Osteoblast (primary cell): ENCODE measurements at regions not wholly inside any gene's neighbourhood (a gene's known extent, or its start where the extent isn't known, plus 50 kb on each side); places are given as distances from the start of the nearest gene placed in this dataset.
"Not testable (repeated sequence)": the region's sequence is repeated elsewhere in the genome, so short reads cannot be mapped to it uniquely, and the experiment has no call there.

Source experiments
- DNase-seq: peaks from one replicate; pipeline ENCODE4 v3.0.0; 2011; ENCODE audit warnings: low spot score, mixed read lengths; ENCODE audit not compliant: insufficient read length; ENCODE audit errors: missing footprints
- H2AFZ ChIP-seq: 2 replicates; pipeline ENCODE4 v1.6.0; 2011; ENCODE audit warnings: mild to moderate bottlenecking, low read length
- H3K27ac ChIP-seq: 2 replicates; pipeline ENCODE4 v1.5.1; 2011; ENCODE audit warnings: mild to moderate bottlenecking, low read depth, low read length, moderate library complexity
- H3K27me3 ChIP-seq: 2 replicates; pipeline ENCODE4 v1.6.0; 2012; ENCODE audit warnings: mild to moderate bottlenecking, control low read depth, inconsistent platforms, low read length, moderate library complexity; ENCODE audit not compliant: insufficient read depth
- H3K36me3 ChIP-seq: 2 replicates; pipeline ENCODE4 v1.5.1; 2011; ENCODE audit warnings: mild to moderate bottlenecking, low read length, control low read depth, moderate library complexity; ENCODE audit not compliant: insufficient read depth
- H3K4me1 ChIP-seq: 2 replicates; pipeline ENCODE4 v1.5.1; 2011; ENCODE audit warnings: mild to moderate bottlenecking, low read length, control low read depth, moderate library complexity; ENCODE audit not compliant: insufficient read depth
- H3K4me2 ChIP-seq: 2 replicates; pipeline ENCODE4 v1.6.0; 2011; ENCODE audit warnings: mild to moderate bottlenecking, low read length; ENCODE audit not compliant: insufficient read depth
- H3K4me3 ChIP-seq: fragments of 200-600 bp; sonication (generic); 3 replicates; pipeline ENCODE4 v1.5.1; 2012; ENCODE audit warnings: mild to moderate bottlenecking, low read length, inconsistent platforms; ENCODE audit not compliant: insufficient read depth
- H3K79me2 ChIP-seq: 2 replicates; pipeline ENCODE4 v1.6.0; 2012; ENCODE audit warnings: mild to moderate bottlenecking, low read length, control low read depth, inconsistent platforms; ENCODE audit not compliant: insufficient read depth
- H3K9me3 ChIP-seq: 2 replicates; pipeline ENCODE4 v1.5.1; 2011; ENCODE audit warnings: low read depth, low read length, control low read depth
- H4K20me1 ChIP-seq: 2 replicates; pipeline ENCODE4 v1.6.0; 2012; ENCODE audit warnings: mild to moderate bottlenecking, low read length, control low read depth; ENCODE audit not compliant: insufficient read depth
- CTCF ChIP-seq: IDR thresholded peaks from 2 replicates; pipeline ENCODE4 v1.5.1; 2011; ENCODE audit warnings: mild to moderate bottlenecking, low read depth, low read length, moderate library complexity; ENCODE audit errors: extremely low read depth

DNA sequence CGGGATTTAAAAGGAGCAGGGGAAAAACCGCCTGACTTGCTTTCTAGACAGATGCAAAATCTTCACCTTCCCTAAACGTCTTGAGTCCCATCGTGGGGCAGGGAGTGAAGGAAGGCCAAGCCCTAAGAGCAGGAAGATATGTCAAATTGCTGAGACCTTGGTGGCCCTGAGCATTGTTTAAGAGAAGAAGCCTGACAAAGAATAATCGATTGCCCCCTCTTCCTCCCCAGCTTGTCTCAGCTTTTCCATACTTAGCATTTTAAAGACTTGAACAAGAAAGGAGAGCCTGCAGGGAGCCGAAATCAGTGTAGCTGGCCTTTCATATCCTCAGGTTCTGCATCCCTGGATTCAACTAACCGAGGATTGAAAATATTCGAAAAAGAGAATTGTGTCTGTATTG is 157.6 kb upstream of the DLX2 start:
- Histone ChIP-seq H3K27ac (no peak overlapping the region), H3K9me3 (no peaks in the 10 kb centered on the region), H4K20me1 (no peaks in the 10 kb centered on the region), H3K79me2 (no peaks in the 10 kb centered on the region), H3K4me3 (no peak overlapping the region), H3K4me1 (peaks cover 9% of the 10 kb centered on the region), H3K27me3 (no peaks in the 10 kb centered on the region), H2AFZ (no peak overlapping the region), H3K36me3 (no peaks in the 10 kb centered on the region), H3K4me2 (no peak overlapping the region)
- DNase-seq = no peak
- TF ChIP-seq CTCF = no peak

GRCh38 chr2:172261292-172261691 is 158.6 kb upstream of the DLX2 start:
- Histone ChIP-seq H3K4me2 (no peak overlapping the region), H3K4me3 (no peak overlapping the region), H2AFZ (no peak overlapping the region), H3K9me3 (no peaks in the 10 kb centered on the region), H3K27ac (no peak overlapping the region), H3K27me3 (no peaks in the 10 kb centered on the region), H3K79me2 (no peaks in the 10 kb centered on the region), H3K36me3 (no peaks in the 10 kb centered on the region), H3K4me1 (peaks cover 9% of the 10 kb centered on the region), H4K20me1 (no peaks in the 10 kb centered on the region)
- no peak for TF ChIP-seq CTCF
- peak; percentile 29 for DNase-seq

DNA sequence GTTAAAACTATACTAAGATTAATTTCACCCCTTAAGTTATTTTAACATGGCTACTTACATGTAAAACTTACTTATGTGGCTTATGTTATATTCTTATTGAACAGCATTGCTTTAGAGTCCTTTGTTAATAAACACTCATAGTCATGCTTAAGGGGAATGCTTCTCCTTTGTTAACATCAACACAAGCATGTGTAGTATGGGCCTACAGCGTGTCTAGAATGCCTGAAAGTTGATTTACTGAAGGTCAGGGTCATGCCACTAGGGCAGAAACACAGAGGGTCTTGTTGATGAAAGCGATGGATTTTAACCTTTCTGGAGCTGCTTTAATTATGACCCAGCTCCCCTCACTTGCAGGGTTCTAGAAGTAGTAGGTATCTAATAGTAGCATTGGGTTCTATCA is 159.8 kb upstream of the DLX2 start:
- DNase-seq = no peak
- no peaks in the 10 kb centered on the region for H4K20me1 ChIP-seq

DNA sequence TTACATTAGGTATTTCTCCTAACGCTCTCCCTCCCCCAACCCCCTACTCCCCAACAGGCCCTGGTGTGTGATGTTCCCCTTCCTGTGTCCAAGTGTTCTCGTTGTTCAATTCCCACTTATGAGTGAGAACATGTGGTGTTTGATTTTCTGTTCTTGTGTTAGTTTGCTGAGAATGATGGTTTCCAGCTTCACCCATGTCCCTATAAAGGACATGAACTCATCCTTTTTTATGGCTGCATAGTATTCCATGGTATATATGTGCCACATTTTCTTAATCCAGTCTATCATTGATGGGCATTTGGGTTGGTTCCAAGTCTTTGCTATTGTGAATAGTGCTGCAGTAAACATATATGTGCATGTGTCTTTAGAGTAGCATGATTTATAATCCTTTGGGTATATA is 162.1 kb upstream of the DLX2 start:
- not testable (repeated sequence) for H2AFZ ChIP-seq, H3K79me2 ChIP-seq, H3K4me2 ChIP-seq, H3K27me3 ChIP-seq, H3K4me3 ChIP-seq, H3K4me1 ChIP-seq, H3K9me3 ChIP-seq, H4K20me1 ChIP-seq, H3K27ac ChIP-seq, H3K36me3 ChIP-seq, DNase-seq

More for the DNA sequence above, 159.8 kb upstream of the DLX2 start:
- Histone ChIP-seq H2AFZ (no peak overlapping the region), H3K4me3 (no peak overlapping the region), H3K27me3 (no peaks in the 10 kb centered on the region), H3K79me2 (no peaks in the 10 kb centered on the region), H3K36me3 (no peaks in the 10 kb centered on the region), H3K27ac (no peak overlapping the region), H3K4me1 (peaks cover 4% of the 10 kb centered on the region), H3K4me2 (no peak overlapping the region), H3K9me3 (no peaks in the 10 kb centered on the region)
- TF ChIP-seq CTCF = no peak

DNA sequence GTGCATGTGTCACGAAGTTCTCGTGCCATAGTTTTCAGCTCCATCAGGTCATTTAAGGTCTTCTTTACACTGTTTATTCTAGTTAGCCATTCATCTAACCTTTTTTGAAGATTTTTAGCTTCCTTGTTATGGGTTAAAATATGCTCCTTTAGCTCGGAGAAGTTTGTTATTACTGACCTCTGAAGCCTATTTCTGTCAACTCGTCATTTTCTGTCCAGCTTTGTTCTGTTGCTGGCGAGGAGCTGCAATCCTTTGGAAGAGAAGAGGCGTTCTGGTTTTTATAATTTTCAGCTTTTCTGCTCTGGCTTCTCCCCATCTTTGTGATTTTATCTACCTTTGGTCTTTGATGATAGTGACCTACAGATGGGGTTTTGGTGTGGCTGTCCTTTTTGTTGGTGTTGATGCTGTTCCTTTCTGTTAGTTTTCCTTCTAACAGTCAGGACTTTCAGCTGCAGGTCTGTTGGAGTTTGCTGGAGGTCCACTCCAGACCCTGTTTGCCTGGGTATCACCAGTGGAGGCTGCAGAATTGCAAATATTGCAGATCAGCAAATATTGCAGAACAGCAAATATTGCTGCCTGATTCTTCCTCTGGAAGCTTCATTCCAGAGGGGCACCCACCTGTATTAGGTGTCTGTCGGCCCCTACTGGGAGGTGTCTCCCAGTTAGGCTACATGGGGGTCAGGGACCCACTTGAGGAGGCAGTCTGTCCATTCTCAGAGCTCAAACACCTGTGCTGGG is 157.7 kb upstream of the ITGA6 start:
- not testable (repeated sequence) for H3K4me1 ChIP-seq, DNase-seq, H3K4me2 ChIP-seq, H3K79me2 ChIP-seq, H3K4me3 ChIP-seq, H2AFZ ChIP-seq, H3K36me3 ChIP-seq, H3K9me3 ChIP-seq, H4K20me1 ChIP-seq, H3K27ac ChIP-seq, H3K27me3 ChIP-seq
